HG03439 (cell line): ENCODE measurements at regions not wholly inside any gene's neighbourhood (a gene's known extent, or its start where the extent isn't known, plus 50 kb on each side); places are given as distances from the start of the nearest gene placed in this dataset.
A peak's percentile ranks its signal among the peaks of the same experiment; 100 is the strongest.
"Not testable (repeated sequence)": the region's sequence is repeated elsewhere in the genome, so short reads cannot be mapped to it uniquely, and the experiment has no call there.

ENCODE experiments used
- ATAC-seq: cut with Tn5 transposase; IDR thresholded peaks from one replicate; pipeline ENCODE4 v1.9.1; 2021; ENCODE audit warnings: mild to moderate bottlenecking, moderate library complexity; ENCODE audit not compliant: unreplicated experiment

DNA sequence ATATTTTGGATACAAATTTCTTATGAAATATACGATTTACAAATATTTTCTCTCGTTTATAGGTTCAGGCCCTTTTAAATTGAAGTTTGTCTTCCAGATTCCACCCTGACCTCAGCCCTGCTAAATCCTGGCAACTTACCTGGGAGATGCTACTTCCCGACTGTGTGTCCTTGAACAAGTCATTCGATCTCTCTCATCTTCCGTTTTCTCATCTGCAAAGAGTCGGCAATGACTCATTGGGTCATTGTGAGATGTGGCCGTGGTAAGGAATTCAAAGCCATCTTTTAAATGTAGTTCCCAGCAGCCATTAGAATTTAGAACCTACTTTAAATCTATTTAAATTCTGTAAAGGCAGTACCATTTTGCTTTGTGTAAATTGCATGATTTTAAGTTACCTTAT lies 72.5 kb downstream of the LHX2 start:
- no peak for ATAC-seq

DNA sequence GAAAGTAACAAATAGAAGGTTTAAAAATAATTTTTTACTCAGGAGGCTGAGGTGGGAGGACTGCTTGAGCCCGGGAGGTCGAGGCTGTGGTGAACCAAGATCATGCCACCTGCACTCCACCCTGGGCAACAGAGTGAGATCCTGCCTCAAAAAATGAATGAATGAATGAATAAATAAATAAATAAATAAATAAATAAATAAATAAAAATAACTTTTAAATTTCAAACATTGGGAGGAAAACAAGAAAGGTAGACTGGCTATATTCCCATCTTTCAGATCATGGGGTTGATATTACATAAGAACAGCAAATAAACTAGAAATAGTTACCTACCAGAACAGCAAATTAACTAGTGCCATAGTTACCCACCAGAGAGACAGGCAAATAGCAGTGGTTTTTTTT lies 75.7 kb downstream of the LHX2 start:
- ATAC-seq: no peak

DNA sequence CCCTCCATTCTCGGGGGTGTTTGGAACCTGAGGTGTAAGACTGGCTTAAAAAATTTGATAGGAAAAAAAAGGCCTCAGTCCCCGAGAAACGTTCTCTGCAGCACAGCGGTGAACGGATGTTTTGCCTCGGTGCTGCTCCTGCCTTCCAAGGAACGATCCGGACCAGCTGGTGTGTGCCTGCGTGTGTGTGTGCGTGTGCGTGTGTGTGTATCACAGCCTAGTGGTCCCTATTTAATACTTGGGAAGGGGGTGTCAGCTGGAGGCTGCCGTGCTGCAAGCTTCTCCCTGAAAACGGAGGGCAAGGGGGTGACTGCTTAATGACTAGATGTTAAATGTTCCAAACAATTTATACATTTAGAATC lies 76.9 kb downstream of the LHX2 start:
- ATAC-seq: no peak

DNA sequence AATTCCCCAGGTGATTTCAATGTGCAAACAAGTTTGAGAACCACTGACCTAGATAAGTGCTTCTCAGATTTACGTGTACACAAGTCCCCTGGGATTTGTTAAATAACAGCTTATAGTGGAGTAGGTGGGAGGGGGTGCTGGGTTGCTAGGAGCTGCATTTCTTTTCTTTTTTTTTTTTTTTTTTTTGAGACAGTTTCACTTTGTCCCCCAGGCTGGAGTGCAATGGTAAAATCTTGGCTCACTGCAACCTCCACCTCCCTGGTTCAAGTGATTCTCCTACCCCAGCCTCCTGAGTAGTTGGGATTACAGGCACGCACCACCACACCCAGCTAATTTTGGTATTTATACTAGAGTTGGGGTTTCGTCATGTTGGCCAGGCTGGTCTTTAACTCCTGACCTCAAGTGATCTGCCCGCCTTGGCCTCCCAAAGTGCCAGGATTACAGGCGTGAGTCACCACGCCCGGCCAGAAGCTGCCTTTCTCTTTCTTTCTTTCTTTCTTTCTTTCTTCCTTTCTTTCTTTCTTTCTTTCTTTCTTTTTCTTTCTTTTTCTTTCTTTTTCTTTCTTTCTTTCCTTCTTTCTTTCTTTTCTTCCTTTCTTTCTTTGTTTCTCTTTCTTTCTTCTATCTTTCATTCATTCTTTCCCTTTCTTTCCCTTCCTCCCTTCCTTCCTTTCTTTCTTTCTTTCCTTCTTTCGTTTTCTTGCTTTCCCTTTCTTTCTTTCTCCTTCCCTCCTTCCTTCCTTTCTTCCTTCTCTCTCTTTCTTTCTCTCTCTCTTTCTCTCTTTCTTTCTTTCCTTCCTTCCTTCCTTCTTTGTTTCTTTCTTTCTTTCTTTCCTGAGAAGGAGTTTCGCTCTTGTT lies 78.3 kb downstream of the LHX2 start:
- peak; percentile 71 for ATAC-seq

DNA sequence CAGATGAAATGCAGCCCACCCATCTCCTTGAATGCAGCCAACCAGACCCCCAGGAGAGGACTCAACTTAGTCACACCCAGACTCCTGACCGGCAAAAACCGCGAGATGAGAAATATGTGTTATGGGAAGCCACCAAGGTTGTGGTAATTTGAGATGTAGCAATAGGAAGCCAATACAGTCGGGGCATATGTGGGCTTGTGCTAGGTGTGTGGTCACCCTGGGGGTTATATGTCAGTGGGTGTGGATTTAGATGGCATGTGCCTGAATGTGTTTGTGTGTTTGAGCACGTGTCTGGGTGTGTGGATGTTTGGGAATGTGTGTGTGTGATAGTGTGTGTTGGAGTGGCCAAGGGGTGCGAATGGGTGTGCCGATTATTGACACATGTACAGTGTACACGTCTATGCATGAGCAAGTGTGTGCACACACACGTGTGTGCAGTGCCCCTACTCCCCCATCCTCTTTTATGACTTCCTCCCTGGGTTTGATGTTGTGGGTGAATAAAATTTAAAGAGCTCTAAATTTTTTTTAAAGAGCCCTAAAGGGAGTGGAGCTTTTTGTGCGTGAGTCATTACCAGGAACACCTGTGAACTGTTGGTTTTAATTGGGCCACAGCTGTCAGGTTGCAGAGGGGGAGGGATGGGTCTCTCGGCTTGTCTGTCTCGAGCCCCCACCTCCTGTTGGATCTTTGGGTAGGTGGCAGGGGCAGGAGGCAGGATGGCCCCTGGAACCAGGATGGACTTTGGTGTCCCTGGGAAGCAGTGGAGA lies 86.8 kb downstream of the LHX2 start:
- no peak for ATAC-seq

DNA sequence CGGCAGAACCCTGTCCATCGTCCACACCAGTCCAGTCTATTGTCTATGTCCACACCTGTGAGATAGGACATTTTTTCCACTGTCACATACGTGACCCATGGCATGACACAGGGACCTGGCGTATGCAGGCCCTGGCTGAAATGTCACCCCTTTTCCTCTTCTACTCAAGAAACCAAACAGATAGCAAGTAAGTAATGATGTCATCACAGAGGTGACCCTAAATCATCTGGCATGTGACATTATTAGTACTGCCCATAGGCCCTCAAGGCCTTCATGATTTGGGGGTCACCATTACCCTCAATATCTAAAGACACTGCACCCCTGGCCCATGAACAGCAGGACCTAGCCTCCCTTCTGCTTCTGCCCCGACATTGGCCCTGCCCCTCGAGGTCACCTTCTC lies 88.3 kb downstream of the LHX2 start:
- ATAC-seq: no peak

DNA sequence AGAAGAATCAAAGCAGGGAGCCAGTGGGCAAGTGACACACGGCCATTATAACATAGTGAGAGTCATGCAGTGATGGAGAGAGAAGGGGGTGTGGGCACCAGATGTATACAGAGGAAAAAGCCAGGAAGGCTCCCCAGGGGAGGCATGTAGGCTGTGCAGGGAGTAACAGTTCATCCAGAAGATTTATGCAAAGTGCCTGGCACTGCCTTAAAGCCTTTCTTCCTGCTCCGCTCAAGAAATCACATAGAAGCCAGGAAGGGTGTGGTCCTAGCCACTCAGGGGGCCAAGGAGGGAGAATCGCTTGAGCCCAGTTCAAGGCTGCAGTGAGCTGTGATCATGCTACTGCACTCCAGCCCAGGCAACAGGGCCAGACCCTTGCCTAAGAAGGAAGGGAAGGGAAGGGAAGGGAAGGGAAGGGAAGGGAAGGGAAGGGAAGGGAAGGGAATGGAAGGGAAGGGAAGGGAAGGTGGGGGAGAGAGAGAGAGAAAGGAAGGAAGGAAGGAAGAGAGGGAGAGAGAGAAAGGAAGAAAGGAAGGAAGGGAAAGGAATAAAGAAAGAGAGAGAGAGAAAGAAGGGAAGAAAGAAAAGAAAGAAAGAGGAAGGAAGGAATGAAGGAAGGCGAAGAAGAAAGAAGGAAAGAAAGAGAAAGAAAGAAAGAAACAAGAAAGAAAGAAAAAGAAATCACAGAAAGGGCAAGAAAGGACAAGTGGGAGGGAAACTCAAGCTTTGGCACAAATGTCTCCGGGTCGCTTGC lies 89.8 kb downstream of the LHX2 start:
- ATAC-seq: no peak

DNA sequence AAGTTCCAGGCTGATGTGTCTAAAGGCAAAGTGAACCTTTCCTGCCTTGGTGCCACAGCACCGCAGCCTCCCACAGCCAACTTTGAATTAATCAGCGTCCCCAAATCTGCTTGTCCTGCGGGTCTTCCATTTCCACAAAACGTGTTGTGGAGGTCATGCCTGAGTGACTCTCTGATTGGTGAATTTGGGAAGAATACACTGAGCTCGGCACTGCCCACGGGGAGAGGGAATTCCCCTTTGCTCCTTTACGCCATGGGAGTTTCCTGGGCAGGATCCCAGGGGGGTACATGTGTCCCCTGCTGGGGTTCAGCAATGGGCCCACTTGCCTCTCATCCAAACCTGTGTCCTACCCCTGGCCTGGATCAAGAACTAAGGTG lies 90.4 kb downstream of the LHX2 start:
- no peak for ATAC-seq

DNA sequence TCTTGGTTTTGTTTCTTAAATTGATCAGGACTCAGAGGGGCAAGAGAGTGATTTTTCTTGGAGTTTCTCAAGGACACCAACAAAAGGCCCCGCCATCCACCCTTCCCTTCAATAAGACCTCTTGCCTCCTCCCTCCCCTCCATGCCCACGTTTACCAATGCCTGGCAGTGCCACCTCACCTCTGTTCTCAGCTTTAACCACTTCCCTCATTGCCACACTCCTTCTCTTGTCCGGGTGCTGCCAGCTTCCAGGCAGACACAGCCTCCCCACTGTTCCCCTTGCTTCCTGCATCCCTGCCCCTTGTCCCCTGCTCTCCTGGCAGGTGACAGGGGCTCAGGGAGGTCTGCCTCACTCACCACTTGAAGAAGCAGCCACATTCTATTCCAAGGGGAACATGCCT lies 90.8 kb downstream of the LHX2 start:
- ATAC-seq: no peak

DNA sequence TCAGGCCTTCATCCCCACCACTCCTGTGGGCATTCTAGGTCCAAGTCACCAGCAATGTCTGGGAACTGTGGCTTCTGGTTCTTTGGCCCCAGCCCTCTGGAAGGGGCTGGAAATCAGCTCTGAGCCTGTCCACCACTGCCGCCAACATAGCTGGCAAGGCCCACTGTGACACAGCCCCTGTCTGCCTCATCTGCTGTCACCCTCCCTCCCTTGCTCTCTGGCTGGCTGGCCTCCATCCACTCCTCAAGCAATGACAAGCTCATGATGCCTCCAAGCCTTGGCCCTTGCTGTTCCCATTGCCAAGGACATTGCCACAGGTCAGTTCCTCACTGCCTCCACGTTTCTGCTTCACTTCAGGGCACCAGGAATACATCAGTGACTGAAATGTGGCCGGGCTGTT lies 93.7 kb downstream of the LHX2 start:
- ATAC-seq: no peak

DNA sequence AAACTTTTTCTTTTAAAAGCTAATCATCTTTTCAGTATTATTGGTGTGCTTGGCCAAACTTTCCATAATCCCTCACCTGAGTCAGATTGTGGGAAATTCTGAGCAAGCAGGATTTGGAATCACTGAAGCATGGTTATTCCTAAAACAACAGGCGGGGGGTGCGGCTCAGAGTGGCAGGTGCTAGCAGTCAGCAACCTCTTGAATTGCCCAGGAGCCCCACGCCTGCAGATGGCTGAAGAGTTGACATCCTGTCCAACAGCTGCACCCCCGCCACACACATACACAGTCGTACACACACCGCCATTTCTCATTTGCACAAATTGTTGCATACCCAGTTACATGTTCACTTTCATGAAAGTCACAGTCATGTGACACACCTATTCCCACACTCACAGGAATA lies 96.6 kb downstream of the LHX2 start:
- ATAC-seq: no peak

DNA sequence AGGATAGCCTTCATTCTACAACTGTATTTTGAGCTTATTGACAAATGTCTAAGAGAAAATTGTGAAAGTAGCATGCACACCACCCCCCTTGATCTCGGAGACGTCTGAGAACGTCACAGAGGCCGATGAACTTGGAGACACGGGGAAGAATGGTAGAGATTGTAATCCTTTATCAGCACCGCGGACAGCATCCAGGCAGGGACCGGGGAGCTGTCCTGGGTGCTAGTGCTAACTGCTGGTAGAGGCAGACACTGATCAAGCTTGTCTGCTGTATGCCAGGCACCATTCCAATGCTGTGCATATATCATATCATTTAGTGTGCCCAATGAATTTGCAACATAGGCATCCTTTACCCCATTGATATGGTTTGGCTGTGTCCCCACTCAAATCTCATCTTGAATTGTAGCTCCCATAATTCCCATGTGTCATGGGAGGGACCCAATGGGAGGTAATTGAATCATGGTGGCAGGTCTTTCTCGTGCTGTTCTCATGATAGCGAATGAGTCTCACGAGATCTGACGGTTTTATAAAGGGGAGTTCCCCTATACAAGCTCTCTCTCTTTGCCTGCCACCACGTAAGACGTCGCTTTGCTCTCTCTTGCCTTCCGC lies 98.8 kb downstream of the LHX2 start:
- no peak for ATAC-seq

DNA sequence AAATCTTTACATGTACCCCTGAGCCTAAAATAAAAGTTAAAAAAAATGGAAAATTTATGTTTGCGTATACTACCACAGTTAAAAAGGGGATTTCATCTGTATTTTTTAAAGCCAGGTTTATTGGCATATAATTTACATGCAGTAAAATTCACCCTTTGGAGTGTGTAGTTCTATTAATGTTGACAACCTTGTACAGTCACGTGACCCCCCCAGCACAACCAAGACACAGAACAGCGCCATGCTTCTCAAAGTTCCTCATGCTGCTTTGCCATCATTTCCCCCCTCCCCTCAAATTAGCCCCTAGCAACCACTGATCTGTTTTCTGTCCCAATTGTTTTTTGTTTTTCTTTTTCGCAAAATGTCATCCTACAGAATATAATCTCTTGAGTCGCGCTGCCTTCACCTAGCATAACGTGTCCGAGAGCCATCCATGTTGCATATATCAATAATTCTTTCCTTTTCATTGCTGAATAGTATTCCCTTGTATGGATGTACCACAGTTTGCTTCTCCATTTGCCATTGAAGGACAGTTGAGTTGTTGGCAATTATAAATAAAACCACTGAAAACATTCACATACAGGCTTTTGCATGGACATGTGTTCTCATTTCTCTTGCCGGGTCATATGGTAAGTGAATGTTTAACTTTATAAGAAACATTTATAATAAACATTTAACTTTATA lies 105.3 kb downstream of the LHX2 start:
- ATAC-seq: no peak

DNA sequence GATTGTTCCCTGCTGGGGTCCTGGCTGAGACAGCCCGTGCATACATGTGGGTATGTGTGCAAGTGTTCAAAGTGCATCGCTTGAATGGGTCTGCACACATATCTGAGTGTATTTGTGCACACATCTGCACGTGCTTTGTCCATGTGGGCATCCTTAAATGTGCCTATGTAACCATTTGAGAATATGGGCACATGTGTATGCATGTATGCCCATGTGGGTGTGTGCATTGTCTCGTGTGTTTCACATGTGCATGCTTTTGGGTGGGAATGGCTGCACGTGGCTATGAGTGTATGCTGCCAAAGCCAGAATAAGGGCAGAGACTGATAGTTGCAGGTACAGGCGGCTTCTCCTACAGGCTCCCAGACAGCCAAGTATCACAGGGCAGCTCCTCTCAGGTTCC lies 107.3 kb downstream of the LHX2 start:
- ATAC-seq: no peak

DNA sequence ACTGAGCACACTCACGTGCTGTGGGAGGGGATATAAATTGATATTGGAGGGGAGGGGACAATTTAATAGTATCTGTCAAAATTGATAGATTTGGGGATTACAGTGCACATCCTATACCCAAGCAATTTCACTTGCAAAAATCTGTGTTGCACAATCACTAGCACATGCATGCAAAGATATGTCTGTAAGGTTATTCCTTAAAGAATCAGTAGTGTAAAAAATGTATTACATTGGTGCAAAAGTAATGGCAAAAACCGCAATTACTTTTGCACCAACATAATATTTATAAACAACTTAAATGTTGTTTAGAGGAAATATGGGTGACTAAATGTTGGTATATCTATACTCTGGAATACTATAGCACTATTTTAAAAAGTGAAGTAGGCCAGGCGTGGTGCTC lies 108.7 kb downstream of the LHX2 start:
- no peak for ATAC-seq

DNA sequence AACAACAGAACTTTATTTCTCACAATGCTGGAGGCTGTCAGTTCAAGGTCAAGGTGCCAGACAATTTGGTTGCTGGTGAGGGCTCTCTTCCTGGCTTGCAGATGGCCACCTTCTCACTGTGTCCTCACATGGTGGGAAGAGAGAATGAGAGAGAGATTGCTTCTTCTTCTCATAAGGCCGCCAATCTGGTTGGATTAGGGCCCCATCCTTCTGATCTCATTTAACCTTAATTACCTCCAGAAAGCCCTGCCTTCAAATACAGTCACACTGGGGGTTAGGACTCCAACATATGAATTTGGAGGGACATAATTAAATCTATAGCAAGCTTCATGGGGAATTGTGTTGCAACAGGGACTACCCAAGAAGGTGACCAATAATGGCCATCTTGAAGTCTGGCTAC lies 110.2 kb downstream of the LHX2 start:
- no peak for ATAC-seq

DNA sequence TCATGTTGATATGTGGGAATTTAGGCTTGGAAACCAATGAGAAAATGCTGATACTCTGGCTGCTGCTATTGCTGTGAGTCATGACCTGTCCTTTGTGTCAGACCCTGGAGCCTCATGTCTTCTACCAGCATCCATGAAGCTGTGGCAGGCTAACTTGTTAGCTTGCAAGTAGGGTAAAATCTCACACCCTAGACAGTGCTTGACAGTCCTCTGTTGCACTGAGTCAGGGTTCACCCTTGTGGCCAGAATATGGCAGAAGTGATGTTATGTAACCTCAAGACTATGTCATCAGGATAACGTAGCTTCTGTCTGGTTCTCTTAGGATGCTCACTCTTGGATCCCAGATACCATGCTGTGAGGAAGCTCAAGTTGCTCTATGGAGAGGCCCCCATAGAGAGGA lies 110.8 kb downstream of the LHX2 start:
- no peak for ATAC-seq

DNA sequence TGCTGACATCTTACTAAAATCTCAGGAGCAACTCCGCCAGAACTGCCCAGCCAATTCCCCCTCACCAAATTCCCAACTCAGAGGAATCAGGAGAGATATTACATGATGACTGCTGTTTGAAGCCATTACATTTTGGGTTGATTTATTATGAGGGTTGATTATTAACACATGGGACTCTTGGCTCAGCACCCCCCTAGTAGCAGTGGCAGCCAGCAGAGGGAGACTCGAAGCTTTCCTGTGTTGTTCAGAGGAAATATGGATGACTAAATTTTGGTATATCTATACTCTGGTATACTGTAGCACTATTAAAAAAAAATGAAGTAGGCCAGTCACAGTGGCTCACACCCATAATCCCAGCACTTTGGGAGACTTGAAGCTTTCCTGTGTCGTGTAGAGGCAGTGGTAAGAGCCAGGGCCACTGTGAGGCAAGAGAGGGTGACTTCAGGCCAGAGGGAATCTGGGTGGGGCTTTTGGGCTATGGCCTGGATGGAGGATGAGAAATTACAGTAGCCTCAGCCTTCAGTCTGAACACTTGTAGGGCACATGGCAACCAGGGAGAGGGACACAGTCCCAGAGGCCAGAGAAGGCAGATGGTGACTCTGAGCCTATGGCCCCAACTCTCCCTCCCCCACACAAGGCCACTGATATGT lies 111.4 kb downstream of the LHX2 start:
- no peak for ATAC-seq

DNA sequence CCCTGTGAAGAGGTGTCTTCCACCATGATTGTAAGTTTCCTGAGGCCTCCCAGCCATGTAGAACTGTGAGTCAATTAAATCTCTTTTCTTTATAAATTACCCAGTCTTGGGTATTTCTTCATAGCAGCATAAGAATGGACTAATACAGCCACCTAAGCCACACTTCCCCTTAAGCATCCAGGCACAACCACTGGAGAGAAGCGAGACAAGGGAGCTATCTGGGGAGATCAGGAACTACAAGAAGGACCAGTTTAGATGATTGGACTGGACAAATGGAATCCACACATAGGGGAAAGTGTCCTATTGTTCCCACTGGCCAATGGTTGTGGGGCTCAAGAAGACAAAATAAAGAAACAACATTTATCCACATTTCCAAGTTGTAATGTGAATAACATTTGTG lies 112.1 kb downstream of the LHX2 start:
- not testable (repeated sequence) for ATAC-seq
